LNCaP clone FGC (cell line): ENCODE measurements at regions not wholly inside any gene's neighbourhood (a gene's known extent, or its start where the extent isn't known, plus 50 kb on each side); places are given as distances from the start of the nearest gene placed in this dataset.

Experiments
- DNase-seq: peaks from one replicate; pipeline ENCODE4 v3.0.0-alpha.2; 2011; ENCODE audit warnings: low read depth
- H3K4me3 ChIP-seq: 2 replicates; pipeline ENCODE4 v1.5.1; 2011; ENCODE audit warnings: mild to moderate bottlenecking, low read depth, low read length, control low read depth
- CTCF ChIP-seq: IDR thresholded peaks from 2 replicates; pipeline ENCODE4 v1.5.1; 2012; ENCODE audit warnings: mild to moderate bottlenecking; ENCODE audit not compliant: control insufficient read depth, insufficient read depth; ENCODE audit errors: extremely low read depth

- TF ChIP-seq CTCF = no peak
- H3K4me3 ChIP-seq = no peak overlapping the region
- DNase-seq = peak; percentile 11
Observed at GRCh38 chr1:209150114-209150513, 433.4 kb upstream of the CAMK1G start.

- DNase-seq = no peak
Observed at GRCh38 chr1:209153411-209153810, 430.1 kb upstream of the CAMK1G start.

GRCh38 chr1:209154912-209155311, 428.6 kb upstream of the CAMK1G start:
- no peak overlapping the region for H3K4me3 ChIP-seq
- TF ChIP-seq CTCF = no peak
- DNase-seq = no peak

More at GRCh38 chr1:209153411-209153810, 430.1 kb upstream of the CAMK1G start:
- no peak for TF ChIP-seq CTCF
- no peak overlapping the region for H3K4me3 ChIP-seq

GRCh38 chr1:209155546-209155945, 428.0 kb upstream of the CAMK1G start:
- no peak overlapping the region for H3K4me3 ChIP-seq
- no peak for DNase-seq
- no peak for TF ChIP-seq CTCF

GRCh38 chr1:209156991-209157390, 426.5 kb upstream of the CAMK1G start:
- H3K4me3 ChIP-seq = no peak overlapping the region

GRCh38 chr1:209157546-209158249, 425.8 kb upstream of the CAMK1G start:
- no peak for DNase-seq
- no peak for TF ChIP-seq CTCF
- no peak overlapping the region for H3K4me3 ChIP-seq

More at GRCh38 chr1:209156991-209157390, 426.5 kb upstream of the CAMK1G start:
- no peak for DNase-seq
- TF ChIP-seq CTCF = no peak

GRCh38 chr1:209158851-209159250, 424.7 kb upstream of the CAMK1G start:
- no peak for TF ChIP-seq CTCF
- H3K4me3 ChIP-seq = no peak overlapping the region
- DNase-seq = no peak
